NCI-H510A treated with DMSO at 0.1 percent for 48 hours (cell line): ENCODE measurements at regions not wholly inside any gene's neighbourhood (a gene's known extent, or its start where the extent isn't known, plus 50 kb on each side); places are given as distances from the start of the nearest gene placed in this dataset.

ENCODE experiments used
- DNase-seq: peaks from one replicate; lab custom pipeline; 2025; lab: John Stamatoyannopoulos, UW

- DNase-seq, result no peak
Observed at GRCh38 chr13:109436841-109437240, 349.5 kb downstream of the IRS2 start.

GRCh38 chr13:109436055-109436622 lies 350.2 kb downstream of the IRS2 start:
- DNase-seq, result no peak

GRCh38 chr13:109431217-109431616 lies 355.2 kb downstream of the IRS2 start:
- no peak for DNase-seq

GRCh38 chr13:109428146-109428545 lies 358.2 kb downstream of the IRS2 start:
- no peak for DNase-seq

- DNase-seq, result no peak
Observed at GRCh38 chr13:109427695-109428094, 358.7 kb downstream of the IRS2 start.

GRCh38 chr13:109427148-109427547 lies 359.2 kb downstream of the IRS2 start:
- DNase-seq, result no peak

- DNase-seq, result no peak
Observed at GRCh38 chr13:109426690-109426990, 359.7 kb downstream of the IRS2 start.

- DNase-seq, result no peak
Observed at GRCh38 chr13:109425821-109426689, 360.3 kb downstream of the IRS2 start.

- no peak for DNase-seq
Observed at GRCh38 chr13:109422161-109422560, 364.2 kb downstream of the IRS2 start.

- DNase-seq, result no peak
Observed at GRCh38 chr13:109419896-109420295, 366.5 kb downstream of the IRS2 start.

GRCh38 chr13:109418111-109418510 lies 368.3 kb downstream of the IRS2 start:
- DNase-seq, result no peak

- DNase-seq, result no peak
Observed at GRCh38 chr13:109416001-109416400, 370.4 kb downstream of the IRS2 start.

GRCh38 chr13:109415057-109415456 lies 371.3 kb downstream of the IRS2 start:
- DNase-seq, result no peak

- DNase-seq, result peak; percentile 70
Observed at GRCh38 chr13:109412283-109412901, 374.0 kb downstream of the IRS2 start.

GRCh38 chr13:109410868-109411267 lies 375.5 kb downstream of the IRS2 start:
- no peak for DNase-seq

GRCh38 chr13:109408591-109409382 lies 377.6 kb downstream of the IRS2 start:
- DNase-seq, result no peak

GRCh38 chr13:109406376-109406992 lies 379.9 kb downstream of the IRS2 start:
- DNase-seq, result no peak

GRCh38 chr13:109403012-109403421 lies 383.4 kb downstream of the IRS2 start:
- DNase-seq, result no peak

GRCh38 chr13:109401891-109402290 lies 384.5 kb downstream of the IRS2 start:
- DNase-seq, result no peak

GRCh38 chr13:109401307-109401706 lies 385.1 kb downstream of the IRS2 start:
- DNase-seq, result no peak

- no peak for DNase-seq
Observed at GRCh38 chr13:109400624-109401257, 385.6 kb downstream of the IRS2 start.

- DNase-seq, result no peak
Observed at GRCh38 chr13:109400209-109400608, 386.2 kb downstream of the IRS2 start.
